ENCODE measurements at regions not wholly inside any gene's neighbourhood (a gene's known extent, or its start where the extent isn't known, plus 50 kb on each side); places are given as distances from the start of the nearest gene placed in this dataset.

DNA sequence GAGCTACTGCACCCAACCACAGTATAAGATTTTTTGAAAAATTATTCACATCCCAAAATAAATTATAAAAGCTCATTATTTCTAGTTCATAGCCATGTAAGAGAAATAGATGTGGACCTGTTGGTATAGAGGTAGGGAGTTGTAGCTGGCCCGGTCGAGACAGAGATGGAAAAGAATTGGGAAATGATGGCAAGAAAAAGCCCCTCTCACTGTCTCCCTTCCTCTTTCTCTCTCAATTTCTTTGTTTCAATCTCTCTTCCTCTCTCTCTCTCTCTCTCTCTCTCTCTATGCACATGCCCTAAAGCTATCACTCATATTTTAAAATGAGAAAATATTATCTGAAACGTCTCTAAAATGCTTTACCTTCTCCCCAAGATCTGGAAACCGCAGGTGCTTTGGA is 80.7 kb upstream of the CD83 start:
- TF ChIP-seq EZH2 (IDR thresholded peaks at IDR 0.05; ENCODE audit: borderline replicate concordance, low read depth, low read length, severe bottlenecking) (no peak), MYC (IDR thresholded peaks at IDR 0.05; ENCODE audit: low read depth, low read length) (no peak)
